ENCODE measurements at regions not wholly inside any gene's neighbourhood (a gene's known extent, or its start where the extent isn't known, plus 50 kb on each side); places are given as distances from the start of the nearest gene placed in this dataset.

DNA sequence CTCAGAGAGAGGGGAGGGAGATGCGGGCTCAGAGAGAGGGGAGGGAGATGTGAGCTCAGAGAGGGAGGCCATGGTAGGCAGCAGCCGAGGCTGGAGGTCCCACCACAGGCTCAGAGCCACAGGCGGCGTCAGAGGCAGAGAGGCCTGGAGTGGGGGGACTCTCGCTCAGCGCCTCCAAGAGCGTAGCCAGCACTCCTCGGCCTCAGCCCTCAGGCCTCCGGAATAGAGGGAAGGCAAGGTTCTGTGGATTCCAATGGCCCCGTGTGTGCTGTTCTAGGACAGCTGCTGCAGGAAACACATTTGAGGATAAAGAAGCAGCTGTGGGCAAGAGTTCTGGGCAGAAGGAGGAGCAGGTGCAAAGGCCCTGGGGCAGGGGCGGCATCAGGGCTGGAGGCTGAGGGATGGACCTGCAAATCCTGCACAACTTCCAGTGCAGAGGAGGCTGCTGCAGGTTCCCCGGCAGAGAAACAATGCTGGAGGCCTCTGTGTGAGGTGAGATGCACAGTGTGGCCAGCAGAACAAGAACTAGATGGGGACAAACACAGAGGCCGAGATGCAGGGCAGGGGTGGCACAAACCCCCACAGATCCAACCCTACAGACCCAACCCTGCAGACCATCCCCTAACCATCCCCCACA is 59.1 kb upstream of the GALNT9 start:
- Mint-ChIP-seq H3K4me3 (no peak overlapping the region), H3K36me3 (no peaks in the 10 kb centered on the region), H3K9me3 (no peaks in the 10 kb centered on the region), H3K4me1 (peaks cover 8% of the 10 kb centered on the region), H3K27me3 (peaks cover 27% of the 10 kb centered on the region), H3K27ac (no peak overlapping the region)
- ATAC-seq (ENCODE audit: low read depth) (no peak), DNase-seq (ENCODE audit: low spot score in 2 of 2) (no peak)

GRCh38 chr12:132386926-132387497 is 57.6 kb upstream of the GALNT9 start:
- Mint-ChIP-seq H3K4me1 (peaks cover 3% of the 10 kb centered on the region), H3K27me3 (peaks cover 21% of the 10 kb centered on the region), H3K27ac (no peak overlapping the region)

DNA sequence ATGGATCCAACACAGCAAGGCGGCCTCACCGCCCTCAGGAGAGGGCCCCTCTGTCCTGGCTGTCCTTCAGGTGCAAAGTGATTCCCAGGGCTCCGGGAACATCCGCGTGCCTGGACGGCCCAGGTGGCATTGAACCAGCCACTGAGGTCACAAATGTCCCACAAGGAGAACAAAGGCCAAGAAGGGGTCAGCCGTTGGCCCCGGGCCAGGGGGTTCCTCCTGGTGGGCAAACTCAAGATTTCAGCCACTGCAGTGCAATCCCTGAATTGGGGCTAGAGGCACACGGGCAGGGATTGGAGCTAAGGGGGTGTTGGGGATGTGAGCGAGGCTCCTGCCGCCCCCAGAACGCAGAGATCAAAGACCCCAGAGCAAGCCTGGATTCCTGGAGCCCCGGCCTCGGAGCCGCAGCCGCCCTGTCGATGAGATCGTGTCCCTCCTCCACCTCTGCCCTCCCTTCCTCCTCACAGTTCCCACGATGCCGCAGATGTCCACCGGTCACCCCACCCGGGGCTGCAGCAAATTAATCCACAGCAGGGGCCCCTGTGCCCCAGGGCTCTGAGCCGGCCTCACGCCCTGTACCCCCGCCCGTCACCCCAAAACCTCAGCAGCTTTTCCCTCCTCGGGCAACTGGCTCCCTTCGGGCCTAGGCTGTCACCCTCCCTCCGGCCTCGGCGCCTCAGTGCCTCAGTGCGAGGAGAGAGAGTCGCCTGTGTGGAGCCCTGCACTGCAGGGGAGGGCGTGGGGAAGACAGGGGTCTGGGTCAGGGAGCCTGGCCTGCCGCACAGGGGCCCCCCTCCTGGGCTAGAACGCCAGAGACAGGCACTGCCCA is 56.7 kb upstream of the GALNT9 start:
- Mint-ChIP-seq H3K4me1 (peaks cover 3% of the 10 kb centered on the region), H3K27ac (no peak overlapping the region), H3K36me3 (no peaks in the 10 kb centered on the region), H3K27me3 (peaks cover 15% of the 10 kb centered on the region), H3K4me3 (no peak overlapping the region), H3K9me3 (no peaks in the 10 kb centered on the region)
- no peak for DNase-seq (ENCODE audit: low spot score in 2 of 2)
- no peak for ATAC-seq (ENCODE audit: low read depth)

More at GRCh38 chr12:132386926-132387497, 57.6 kb upstream of the GALNT9 start:
- no peak for DNase-seq (ENCODE audit: low spot score in 2 of 2)
- Mint-ChIP-seq H3K9me3 (no peaks in the 10 kb centered on the region), H3K4me3 (no peak overlapping the region), H3K36me3 (no peaks in the 10 kb centered on the region)
- no peak for ATAC-seq (ENCODE audit: low read depth)

DNA sequence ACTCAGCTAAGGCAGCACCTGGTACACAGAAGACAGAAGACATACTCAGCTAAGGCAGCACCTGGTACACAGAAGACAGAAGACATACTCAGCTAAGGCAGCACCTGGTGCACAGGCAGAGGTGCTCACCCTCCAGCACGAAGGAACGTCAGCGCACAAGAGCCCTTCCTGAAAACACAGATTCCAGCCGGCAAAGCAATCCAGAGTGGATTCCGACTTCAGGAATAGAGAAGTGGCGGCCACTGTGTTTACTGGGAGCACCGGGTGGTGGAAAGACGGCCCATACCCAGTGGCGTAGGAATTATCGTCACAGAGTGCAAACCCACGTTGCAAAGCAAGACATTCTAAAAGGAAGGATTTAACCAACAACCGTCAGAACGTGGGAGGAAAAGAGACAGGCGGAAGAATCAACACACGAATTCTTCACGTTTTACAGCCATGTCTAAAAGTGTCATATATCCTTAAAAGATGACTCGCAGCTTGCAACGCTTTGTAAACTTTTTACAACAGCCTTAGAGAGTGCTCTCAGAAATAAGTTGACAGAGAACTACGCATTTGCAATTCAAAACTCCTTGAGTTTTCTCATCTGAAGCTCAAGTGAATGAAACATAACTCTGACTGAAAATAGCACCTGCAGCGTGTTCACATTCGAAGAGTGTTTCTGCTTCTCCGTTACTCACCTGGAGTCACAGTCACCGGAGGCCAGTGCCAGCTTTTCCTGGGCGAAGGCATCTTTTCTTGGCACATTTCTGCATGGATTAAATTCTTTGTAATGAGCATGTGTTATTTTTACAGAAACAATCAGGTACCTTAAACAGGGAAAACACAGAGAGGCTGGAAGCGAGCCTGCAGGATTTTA is 55.8 kb upstream of the GALNT9 start:
- H3K27ac Mint-ChIP-seq, result no peak overlapping the region
- peaks cover 15% of the 10 kb centered on the region for H3K27me3 Mint-ChIP-seq
- H3K4me3 Mint-ChIP-seq, result no peak overlapping the region
- DNase-seq (ENCODE audit: low spot score in 2 of 2) (no peak), ATAC-seq (ENCODE audit: low read depth) (no peak)
- no peaks in the 10 kb centered on the region for H3K36me3 Mint-ChIP-seq
- H3K4me1 Mint-ChIP-seq, result peaks cover 3% of the 10 kb centered on the region
- no peaks in the 10 kb centered on the region for H3K9me3 Mint-ChIP-seq

DNA sequence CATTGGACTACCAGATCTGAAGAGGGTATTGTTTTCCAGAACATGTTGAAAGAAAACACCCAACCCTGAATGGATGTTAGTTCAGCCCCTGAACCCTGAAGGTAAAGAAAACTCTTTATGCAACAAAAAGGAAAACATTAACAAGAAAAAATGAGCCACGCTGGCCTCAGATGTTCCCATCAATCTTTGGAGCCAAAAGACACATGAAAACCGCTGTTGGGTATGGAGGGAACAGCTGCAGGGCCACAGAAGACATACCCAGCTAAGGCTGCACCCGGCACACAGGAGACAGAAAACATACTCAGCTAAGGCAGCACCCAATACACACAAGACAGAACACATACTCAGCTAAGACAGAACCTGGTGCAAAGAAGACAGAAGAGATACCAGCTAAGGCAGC is 51.3 kb upstream of the GALNT9 start:
- Mint-ChIP-seq H3K27ac (no peak overlapping the region), H3K4me3 (no peak overlapping the region), H3K27me3 (peaks cover 19% of the 10 kb centered on the region), H3K36me3 (no peaks in the 10 kb centered on the region), H3K4me1 (no peaks in the 10 kb centered on the region), H3K9me3 (no peaks in the 10 kb centered on the region)
- DNase-seq (ENCODE audit: low spot score in 2 of 2) (no peak), ATAC-seq (ENCODE audit: low read depth) (no peak)

DNA sequence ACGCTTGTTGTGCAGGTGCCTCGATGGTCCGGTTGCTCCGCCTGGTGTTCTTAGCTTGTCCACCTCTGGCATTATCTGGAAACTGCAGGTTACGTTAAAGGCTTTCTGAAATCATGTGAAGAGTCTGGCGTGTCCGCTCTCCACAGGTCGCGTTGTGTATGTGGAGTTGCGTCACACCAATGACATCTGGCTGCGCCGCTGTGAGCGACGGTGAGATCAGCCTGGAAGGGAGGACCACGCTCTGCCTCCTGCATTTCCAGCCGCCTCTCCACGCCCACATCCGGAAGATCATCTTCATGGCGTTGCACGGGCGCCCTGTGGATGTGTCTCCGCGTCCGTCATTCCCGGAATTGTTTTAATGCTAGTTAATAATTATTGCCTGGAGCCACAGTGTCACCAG is 50.6 kb upstream of the GALNT9 start:
- no peaks in the 10 kb centered on the region for H3K9me3 Mint-ChIP-seq
- peaks cover 20% of the 10 kb centered on the region for H3K27me3 Mint-ChIP-seq
- no peaks in the 10 kb centered on the region for H3K36me3 Mint-ChIP-seq
- ATAC-seq (ENCODE audit: low read depth), result no peak
- DNase-seq (ENCODE audit: low spot score in 2 of 2), result no peak
- no peak overlapping the region for H3K27ac Mint-ChIP-seq
- no peak overlapping the region for H3K4me3 Mint-ChIP-seq
- H3K4me1 Mint-ChIP-seq, result no peaks in the 10 kb centered on the region

GRCh38 chr12:132379576-132379975 is 50.2 kb upstream of the GALNT9 start:
- H3K27ac Mint-ChIP-seq, result no peak overlapping the region
- no peaks in the 10 kb centered on the region for H3K4me1 Mint-ChIP-seq
- no peaks in the 10 kb centered on the region for H3K9me3 Mint-ChIP-seq
- peaks cover 24% of the 10 kb centered on the region for H3K27me3 Mint-ChIP-seq
- DNase-seq (ENCODE audit: low spot score in 2 of 2), result no peak
- no peak overlapping the region for H3K4me3 Mint-ChIP-seq
- H3K36me3 Mint-ChIP-seq, result no peaks in the 10 kb centered on the region
- ATAC-seq (ENCODE audit: low read depth), result no peak
